ENCODE measurements at regions not wholly inside any gene's neighbourhood (a gene's known extent, or its start where the extent isn't known, plus 50 kb on each side); places are given as distances from the start of the nearest gene placed in this dataset.

DNA sequence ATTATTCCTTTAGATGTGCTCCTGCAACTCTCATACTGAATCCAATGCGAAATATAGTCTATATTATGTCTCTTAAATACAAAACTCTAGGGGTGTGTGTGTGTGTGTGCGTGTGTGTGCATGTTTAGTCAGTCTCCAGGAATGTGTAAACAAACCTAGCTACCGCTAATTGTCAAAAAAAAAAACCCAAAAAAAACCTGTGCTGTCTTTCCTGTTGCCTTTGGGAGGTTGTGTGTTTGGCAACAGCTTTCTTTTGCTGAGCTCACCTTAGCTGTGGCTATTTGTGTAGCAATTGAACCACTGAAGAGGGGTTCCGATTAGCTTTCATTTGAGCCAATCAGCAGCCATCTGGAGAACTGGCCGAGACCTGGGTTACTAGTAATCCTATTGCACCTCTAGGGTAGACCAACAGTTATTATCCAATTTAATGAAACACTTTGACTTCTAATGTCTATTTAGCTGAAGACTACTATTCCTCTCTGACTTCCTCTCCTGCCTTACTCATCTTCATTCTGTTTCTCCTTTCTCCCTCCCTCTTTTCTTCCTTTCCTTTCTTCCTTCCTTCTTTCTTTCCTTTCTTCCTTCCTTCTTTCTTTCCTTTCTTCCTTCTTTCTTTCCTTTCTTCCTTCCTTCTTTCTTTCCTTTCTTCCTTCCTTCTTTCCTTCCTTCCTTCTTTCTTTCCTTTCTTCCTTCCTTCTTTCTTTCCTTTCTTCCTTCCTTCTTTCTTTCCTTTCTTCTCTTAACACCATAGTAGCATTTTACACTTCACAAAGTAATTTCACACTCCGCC lies 471.1 kb downstream of the GBA3 start:
- TF ChIP-seq TAF1 (IDR thresholded peaks at IDR 0.05; ENCODE audit: low read depth): no peak
- TF ChIP-seq MXI1 (conservative IDR thresholded peaks at IDR 0.05; ENCODE audit: poor library complexity, severe bottlenecking): no peak
- TF ChIP-seq, protein P1, sequence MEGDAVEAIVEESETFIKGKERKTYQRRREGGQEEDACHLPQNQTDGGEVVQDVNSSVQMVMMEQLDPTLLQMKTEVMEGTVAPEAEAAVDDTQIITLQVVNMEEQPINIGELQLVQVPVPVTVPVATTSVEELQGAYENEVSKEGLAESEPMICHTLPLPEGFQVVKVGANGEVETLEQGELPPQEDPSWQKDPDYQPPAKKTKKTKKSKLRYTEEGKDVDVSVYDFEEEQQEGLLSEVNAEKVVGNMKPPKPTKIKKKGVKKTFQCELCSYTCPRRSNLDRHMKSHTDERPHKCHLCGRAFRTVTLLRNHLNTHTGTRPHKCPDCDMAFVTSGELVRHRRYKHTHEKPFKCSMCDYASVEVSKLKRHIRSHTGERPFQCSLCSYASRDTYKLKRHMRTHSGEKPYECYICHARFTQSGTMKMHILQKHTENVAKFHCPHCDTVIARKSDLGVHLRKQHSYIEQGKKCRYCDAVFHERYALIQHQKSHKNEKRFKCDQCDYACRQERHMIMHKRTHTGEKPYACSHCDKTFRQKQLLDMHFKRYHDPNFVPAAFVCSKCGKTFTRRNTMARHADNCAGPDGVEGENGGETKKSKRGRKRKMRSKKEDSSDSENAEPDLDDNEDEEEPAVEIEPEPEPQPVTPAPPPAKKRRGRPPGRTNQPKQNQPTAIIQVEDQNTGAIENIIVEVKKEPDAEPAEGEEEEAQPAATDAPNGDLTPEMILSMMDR (IDR thresholded peaks at IDR 0.05; ENCODE audit: poor library complexity, severe bottlenecking): no peak
- TF ChIP-seq POLR2AphosphoS5 (IDR thresholded peaks at IDR 0.05): no peak
- no peak for TF ChIP-seq EP300 (conservative IDR thresholded peaks at IDR 0.05; ENCODE audit: poor library complexity, severe bottlenecking)

Data from neural cell (in vitro differentiated cells).